Cardiac muscle cell (in vitro differentiated cells and primary cell): ENCODE measurements at regions not wholly inside any gene's neighbourhood (a gene's known extent, or its start where the extent isn't known, plus 50 kb on each side); places are given as distances from the start of the nearest gene placed in this dataset.

Source experiments
- DNase-seq, 2 donors: peaks; one replicate each; pipeline versions ENCODE4 v3.0.0 to v3.0.0-alpha.2; 2010 to 2017; ENCODE audit warnings: low read depth in 1 of 2, low spot score in 1 of 2
- H3K27ac ChIP-seq: fragments of 200-600 bp; sonication (generic); 2 replicates; pipeline ENCODE4 v1.5.1; 2016
- H3K27me3 ChIP-seq: fragments of 200-600 bp; sonication (generic); 2 replicates; pipeline ENCODE4 v1.6.0; 2016; ENCODE audit warnings: control low read depth
- H3K36me3 ChIP-seq: fragments of 200-600 bp; sonication (generic); 2 replicates; pipeline ENCODE4 v1.5.1; 2016; ENCODE audit warnings: control low read depth
- H3K4me1 ChIP-seq: fragments of 200-600 bp; sonication (generic); 2 replicates; pipeline ENCODE4 v1.8.1; 2017; ENCODE audit warnings: low read depth, mild to moderate bottlenecking, mixed run types
- H3K4me3 ChIP-seq: fragments of 200-600 bp; sonication (generic); 2 replicates; pipeline ENCODE4 v1.5.1; 2016; ENCODE audit warnings: mild to moderate bottlenecking
- H3K9me3 ChIP-seq: fragments of 200-600 bp; sonication (generic); 2 replicates; pipeline ENCODE4 v1.5.1; 2017; ENCODE audit warnings: low read depth, mild to moderate bottlenecking, control low read depth
- TF ChIP-seq, protein P1 (sequence below): IDR thresholded peaks from 2 replicates; pipeline ENCODE4 v1.5.1; 2012; ENCODE audit warnings: low read depth, mild to moderate bottlenecking, low read length

DNA sequence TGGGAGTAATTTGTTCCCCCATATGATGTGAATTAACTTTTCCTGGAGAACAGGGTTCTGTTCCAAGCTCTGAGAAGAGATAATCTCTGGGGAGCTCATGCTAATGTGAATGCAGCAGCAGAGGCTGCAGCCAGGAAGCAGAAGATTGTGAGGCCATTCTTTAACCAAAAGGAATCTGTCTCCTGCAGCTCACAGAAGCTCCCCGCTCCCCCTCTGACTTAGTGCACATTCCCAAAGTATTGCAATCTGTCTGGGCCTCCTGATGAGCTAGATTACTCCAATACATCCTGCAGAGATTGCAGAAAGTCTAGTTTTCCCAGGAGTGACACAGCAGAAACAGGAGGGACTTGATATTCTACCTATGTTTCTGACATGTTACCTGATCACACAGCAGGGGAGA, 420.6 kb upstream of the FAT3 start:
- Histone ChIP-seq H3K27ac (no peak overlapping the region), H3K9me3 (no peaks in the 10 kb centered on the region), H3K27me3 (no peaks in the 10 kb centered on the region), H3K36me3 (no peaks in the 10 kb centered on the region), H3K4me3 (no peak overlapping the region), H3K4me1 (no peaks in the 10 kb centered on the region)
- peak in 1 of 2 donors; percentile 6 for DNase-seq
- TF ChIP-seq, protein P1, sequence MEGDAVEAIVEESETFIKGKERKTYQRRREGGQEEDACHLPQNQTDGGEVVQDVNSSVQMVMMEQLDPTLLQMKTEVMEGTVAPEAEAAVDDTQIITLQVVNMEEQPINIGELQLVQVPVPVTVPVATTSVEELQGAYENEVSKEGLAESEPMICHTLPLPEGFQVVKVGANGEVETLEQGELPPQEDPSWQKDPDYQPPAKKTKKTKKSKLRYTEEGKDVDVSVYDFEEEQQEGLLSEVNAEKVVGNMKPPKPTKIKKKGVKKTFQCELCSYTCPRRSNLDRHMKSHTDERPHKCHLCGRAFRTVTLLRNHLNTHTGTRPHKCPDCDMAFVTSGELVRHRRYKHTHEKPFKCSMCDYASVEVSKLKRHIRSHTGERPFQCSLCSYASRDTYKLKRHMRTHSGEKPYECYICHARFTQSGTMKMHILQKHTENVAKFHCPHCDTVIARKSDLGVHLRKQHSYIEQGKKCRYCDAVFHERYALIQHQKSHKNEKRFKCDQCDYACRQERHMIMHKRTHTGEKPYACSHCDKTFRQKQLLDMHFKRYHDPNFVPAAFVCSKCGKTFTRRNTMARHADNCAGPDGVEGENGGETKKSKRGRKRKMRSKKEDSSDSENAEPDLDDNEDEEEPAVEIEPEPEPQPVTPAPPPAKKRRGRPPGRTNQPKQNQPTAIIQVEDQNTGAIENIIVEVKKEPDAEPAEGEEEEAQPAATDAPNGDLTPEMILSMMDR = no peak

DNA sequence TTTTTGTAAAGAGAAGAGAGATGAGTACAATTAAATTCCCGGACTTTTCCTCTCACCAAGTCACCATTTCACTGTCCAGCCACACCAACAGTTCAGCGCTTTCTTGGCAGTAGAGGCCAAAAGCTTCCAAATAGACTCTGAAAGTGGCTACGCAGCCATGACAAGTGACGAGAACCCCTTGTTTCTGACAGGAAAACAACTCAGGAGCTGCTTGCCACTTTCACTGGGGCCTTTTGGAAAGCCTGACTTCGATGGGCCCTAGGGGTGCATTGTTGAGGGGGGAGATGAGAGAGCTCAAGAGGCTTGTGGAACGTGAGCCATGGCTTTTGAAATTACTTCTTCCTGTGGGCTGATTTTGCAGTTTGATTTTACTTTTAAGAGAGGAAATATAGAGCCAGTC, 422.1 kb upstream of the FAT3 start:
- TF ChIP-seq, protein P1 = no peak
- Histone ChIP-seq H3K4me3 (no peak overlapping the region), H3K9me3 (no peaks in the 10 kb centered on the region), H3K27me3 (no peaks in the 10 kb centered on the region), H3K36me3 (no peaks in the 10 kb centered on the region), H3K27ac (no peak overlapping the region), H3K4me1 (no peaks in the 10 kb centered on the region)
- DNase-seq = no peak

DNA sequence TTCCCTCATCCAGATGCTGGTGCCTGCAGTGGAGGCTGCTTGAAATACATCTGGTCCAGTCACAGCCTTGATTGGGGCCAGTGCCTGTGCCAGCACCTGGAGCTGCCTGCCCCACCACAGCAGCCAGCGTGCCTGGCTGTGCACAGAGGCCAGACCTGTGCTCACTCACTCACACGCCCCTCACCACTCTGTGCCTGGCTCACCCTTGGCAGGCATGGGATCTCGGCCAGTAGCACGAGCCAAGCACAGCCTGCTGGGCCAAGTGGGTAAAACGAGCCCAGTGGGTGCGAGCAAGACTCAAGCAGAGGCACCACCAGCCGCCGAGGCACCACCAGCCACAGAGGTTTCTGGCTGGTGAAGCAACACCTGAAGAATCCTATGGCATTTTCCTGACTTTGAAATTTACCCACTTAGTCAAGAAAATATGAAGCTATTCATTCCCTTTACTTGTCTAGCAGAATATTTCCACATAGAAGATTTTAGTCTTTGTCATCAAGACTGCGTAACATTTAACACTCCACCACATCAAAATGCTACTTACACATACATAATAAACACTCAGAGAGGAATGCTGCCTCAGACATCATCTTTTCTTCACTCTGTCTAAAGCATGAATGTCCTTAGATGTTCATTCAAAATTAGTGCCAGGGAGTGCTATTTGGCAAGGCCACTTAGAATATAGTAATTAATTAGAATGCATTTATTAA, 424.3 kb upstream of the FAT3 start:
- TF ChIP-seq, protein P1 = no peak
- Histone ChIP-seq H3K4me1 (no peaks in the 10 kb centered on the region), H3K27ac (no peak overlapping the region), H3K4me3 (no peak overlapping the region), H3K36me3 (no peaks in the 10 kb centered on the region), H3K27me3 (no peaks in the 10 kb centered on the region), H3K9me3 (no peaks in the 10 kb centered on the region)
- no peak for DNase-seq

DNA sequence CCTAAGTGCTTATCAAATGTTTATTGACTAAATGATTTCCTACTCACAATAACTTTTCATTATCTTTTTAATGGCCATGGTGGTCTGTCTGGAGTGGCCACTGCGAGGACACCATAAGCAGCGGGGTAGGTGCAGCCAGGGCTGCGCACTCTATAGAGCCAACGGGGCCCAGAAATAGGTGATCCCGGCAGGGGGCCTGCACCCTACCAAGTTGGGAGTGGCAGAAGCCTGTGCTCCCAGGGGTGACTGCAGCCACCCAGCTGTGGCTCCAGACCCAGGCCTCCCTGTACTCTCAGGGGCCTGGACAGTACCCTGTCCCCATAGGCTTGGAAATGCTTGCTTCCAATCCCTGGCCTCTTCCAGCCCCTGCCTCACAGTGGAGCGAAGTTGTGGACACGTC, 426.4 kb upstream of the FAT3 start:
- no peaks in the 10 kb centered on the region for H3K4me1 ChIP-seq
- H3K27ac ChIP-seq = no peak overlapping the region
- no peak for DNase-seq
- no peaks in the 10 kb centered on the region for H3K36me3 ChIP-seq
- H3K9me3 ChIP-seq = no peaks in the 10 kb centered on the region
- H3K27me3 ChIP-seq = no peaks in the 10 kb centered on the region
- TF ChIP-seq, protein P1 = no peak
- no peak overlapping the region for H3K4me3 ChIP-seq

DNA sequence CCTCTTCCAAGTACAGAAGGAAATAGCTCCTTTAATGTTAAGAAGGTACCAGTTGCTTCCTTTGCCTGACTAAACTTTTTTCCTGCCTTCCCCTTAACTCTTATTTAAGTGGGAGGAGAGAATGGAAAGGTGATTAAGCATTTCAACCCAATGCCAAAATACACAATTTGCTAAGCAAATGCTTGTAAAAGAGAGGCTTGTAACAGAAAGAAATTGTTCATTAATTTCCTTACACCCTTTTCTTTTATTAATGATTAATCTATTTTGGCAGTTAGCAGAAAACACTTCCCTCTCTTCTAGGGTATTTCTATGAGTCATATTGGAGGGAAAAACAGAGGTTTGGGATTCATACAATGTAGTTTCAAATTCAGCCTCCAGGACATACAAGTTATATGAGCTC, 427.6 kb upstream of the FAT3 start:
- H3K4me1 ChIP-seq = no peaks in the 10 kb centered on the region
- no peak overlapping the region for H3K27ac ChIP-seq
- TF ChIP-seq, protein P1 = no peak
- H3K9me3 ChIP-seq = no peaks in the 10 kb centered on the region
- H3K27me3 ChIP-seq = no peaks in the 10 kb centered on the region
- no peaks in the 10 kb centered on the region for H3K36me3 ChIP-seq
- no peak for DNase-seq
- no peak overlapping the region for H3K4me3 ChIP-seq
